ENCODE measurements at regions not wholly inside any gene's neighbourhood (a gene's known extent, or its start where the extent isn't known, plus 50 kb on each side); places are given as distances from the start of the nearest gene placed in this dataset.

GRCh38 chr10:33571616-33572015, 237.1 kb upstream of the NRP1 start:
- TF ChIP-seq CTCF (IDR thresholded peaks at IDR 0.05; ENCODE audit: low read length): no peak
- no peak for TF ChIP-seq EZH2 (IDR thresholded peaks at IDR 0.05; ENCODE audit: borderline replicate concordance, low read length)

All from OCI-LY1 (cell line).